SK-N-DZ (cell line): ENCODE measurements at regions not wholly inside any gene's neighbourhood (a gene's known extent, or its start where the extent isn't known, plus 50 kb on each side); places are given as distances from the start of the nearest gene placed in this dataset.
"Not testable (repeated sequence)": the region's sequence is repeated elsewhere in the genome, so short reads cannot be mapped to it uniquely, and the experiment has no call there.

Source experiments
- DNase-seq: peaks from one replicate; pipeline ENCODE4 v3.0.0-alpha.2; 2015; ENCODE audit warnings: low spot score

- DNase-seq: no peak
Measured at GRCh38 chr6:81564470-81565068, 187.9 kb downstream of the TENT5A start.

DNA sequence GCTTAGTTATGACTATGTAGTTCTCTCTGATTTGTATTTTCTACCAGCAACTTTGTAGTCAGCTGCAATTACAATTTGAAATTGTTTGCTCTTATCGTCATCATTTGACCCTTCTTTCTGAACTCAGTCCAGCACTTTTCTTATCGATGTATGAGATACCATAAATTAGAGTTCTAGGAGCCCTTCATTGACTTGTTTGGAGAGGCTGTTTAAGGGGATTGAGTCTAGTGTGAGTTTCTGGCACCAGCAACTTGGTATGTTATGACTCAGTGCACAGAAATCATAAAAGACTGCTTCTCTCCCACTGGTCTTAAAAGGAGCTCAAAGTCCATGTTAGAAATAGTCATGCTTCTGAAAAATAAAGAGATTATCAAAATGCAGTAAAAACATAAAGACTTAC, 190.3 kb downstream of the TENT5A start:
- DNase-seq: peak; percentile 4

DNA sequence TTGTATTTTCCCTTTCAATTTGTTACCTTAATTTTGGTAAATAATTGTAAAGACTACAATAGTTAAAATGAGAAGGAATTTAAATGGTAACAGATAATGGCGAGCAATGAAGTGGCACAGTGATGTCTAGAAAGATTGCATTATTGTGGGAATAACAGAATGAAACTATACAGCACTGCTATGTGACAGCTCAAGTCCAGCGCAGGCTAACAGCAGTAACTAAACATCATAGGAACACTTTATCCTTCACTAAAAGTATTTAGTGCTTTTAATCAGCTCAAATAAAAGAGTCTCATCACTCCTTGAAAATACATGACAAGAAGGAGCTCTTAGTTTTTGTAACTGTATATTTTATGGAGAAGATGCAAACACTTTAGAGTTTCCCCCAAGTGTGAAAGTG, 190.8 kb downstream of the TENT5A start:
- DNase-seq: no peak

- peak; percentile 3 for DNase-seq
Measured at GRCh38 chr6:81561071-81561564, 191.4 kb downstream of the TENT5A start.

GRCh38 chr6:81557811-81558210, 194.7 kb downstream of the TENT5A start:
- no peak for DNase-seq

DNA sequence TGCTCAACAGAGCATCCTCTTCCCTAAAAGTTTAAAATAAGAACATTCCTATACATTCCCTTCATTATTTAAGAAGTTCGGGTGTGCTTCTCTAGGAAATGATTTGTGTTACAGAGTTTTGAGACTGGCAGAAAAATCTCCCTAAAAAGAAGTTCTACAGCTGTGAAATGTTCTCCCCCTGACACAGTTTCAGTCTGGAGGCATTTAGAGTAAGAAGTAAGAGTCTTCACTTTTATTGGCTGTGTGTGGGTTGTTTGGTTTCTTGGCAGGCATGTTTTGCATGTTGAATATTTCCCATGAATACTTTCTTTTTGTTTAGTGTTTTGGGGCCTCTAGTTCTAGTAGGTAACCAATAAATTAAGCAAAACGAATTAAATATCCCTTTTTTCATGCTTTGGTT, 195.9 kb downstream of the TENT5A start:
- no peak for DNase-seq

- no peak for DNase-seq
Measured at GRCh38 chr6:81553216-81553615, 199.3 kb downstream of the TENT5A start.

GRCh38 chr6:81552644-81553043, 199.8 kb downstream of the TENT5A start:
- DNase-seq: peak; percentile 66

DNA sequence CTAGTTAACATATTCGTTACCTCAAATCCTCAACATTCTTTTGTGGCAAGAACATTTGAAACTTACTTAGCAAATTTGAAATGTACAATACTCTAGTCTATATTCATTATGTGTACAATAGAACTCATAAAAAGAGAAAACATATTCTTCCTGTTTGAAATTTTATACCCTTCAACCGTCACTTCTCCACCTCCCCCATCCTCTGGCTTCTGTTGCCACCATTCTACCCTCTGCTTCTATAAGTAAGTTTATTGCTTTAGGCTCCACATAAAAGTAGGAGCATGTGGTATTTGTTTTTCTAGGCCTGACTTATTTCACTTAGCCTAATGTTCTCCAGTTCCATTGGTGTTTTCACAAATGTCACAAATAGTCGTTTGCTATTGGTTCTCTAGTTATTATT, 205.3 kb downstream of the TENT5A start:
- no peak for DNase-seq

GRCh38 chr6:81534934-81535465, 217.5 kb downstream of the TENT5A start:
- no peak for DNase-seq

GRCh38 chr6:81531869-81532561, 220.5 kb downstream of the TENT5A start:
- DNase-seq: no peak

GRCh38 chr6:81517455-81517854, 235.0 kb downstream of the TENT5A start:
- no peak for DNase-seq

- DNase-seq: no peak
Measured at GRCh38 chr6:81515562-81516453, 236.7 kb downstream of the TENT5A start.

- not testable (repeated sequence) for DNase-seq
Measured at GRCh38 chr6:81514195-81514594, 238.3 kb downstream of the TENT5A start.

- DNase-seq: no peak
Measured at GRCh38 chr6:81511423-81511822, 241.1 kb downstream of the TENT5A start.

DNA sequence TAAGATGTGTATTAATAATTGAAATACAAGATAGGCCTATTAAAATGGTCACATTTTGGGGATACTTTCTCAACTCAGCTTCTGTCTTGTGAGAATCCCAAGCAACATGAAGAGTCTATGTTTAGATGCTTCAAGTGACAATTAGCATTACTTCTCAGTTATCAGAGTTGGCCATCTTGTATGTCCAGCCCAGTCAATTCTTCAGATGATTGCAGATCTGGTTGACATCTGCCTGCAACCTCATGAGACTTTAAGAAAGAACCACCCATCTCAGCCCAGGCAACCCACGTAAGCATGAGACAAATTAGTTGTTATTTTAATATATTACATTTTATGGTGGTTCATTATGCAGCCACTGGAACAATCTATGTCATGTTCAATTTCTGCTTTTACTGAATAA, 256.5 kb downstream of the TENT5A start:
- DNase-seq: no peak

DNA sequence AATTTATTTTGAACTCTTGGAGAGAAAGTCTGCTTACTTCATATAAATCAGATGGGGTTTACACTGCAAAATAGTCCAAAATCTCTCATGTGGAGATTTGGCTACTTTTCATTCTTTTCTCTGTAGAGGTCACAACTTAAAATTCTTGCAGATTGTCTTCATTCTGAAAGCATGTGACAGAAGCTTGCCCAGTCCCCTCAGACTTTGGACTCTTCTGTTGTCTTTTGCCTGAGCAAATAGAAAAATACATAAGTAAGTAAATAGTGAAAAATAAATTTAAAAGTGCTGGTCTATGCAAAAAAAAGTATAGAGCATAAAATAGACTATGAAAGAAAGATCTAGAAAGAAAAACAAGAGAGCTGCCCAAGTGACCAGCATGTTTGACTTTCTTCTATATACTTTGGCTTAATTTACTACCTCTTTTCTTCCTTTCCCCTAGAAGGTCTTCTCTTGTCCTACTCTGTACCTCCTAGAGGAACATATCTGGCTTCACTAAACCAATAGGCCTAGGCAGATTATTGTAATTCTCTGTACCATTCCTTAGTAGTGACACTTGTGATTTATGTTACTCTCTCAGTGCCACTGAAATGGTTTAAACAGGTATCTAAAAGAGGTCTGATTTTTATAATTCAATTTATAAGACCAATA, 260.9 kb downstream of the TENT5A start:
- no peak for DNase-seq

- DNase-seq: no peak
Measured at GRCh38 chr6:81487489-81487888, 265.0 kb downstream of the TENT5A start.

GRCh38 chr6:81486234-81486633, 266.2 kb downstream of the TENT5A start:
- no peak for DNase-seq

DNA sequence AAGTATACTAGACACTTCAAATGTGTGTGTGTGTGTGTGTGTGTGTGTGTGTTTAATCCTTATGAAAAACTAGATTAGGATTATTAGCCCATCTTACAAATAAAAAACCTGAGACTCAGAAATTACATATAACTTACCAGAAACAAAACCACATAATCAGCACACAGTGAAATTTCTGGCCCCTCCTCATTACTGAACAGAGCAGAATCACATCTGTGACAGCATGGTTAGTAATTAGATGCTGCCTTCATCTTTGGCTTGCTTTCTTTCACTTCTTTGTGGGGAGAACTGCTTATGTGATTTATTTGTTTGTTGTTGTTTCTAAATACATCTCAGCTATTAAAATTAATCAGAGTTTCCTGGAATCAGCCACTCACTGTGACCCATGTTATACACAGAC, 267.1 kb downstream of the TENT5A start:
- DNase-seq: no peak

GRCh38 chr6:81484251-81484650, 268.2 kb downstream of the TENT5A start:
- DNase-seq: no peak

DNA sequence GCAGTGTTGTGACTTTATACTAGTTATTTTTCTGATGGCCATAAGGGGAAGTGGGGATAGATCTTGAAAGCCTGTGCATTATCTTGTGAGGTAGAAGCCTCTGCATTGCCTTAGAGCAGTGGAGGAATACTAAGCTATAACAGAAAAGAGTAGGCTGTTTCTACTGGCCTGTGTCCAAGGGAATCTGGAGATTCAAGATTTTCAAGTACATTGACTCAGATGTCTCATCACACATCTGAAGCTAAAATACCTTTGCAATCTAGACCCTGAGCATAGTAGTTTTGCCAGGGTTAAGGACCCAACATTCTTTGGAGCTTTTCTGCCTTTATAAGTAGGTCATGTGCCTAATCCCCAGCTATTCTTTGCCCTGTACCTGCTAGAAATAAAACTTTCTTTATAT, 272.3 kb downstream of the TENT5A start:
- DNase-seq: no peak
